Fibroblast of skin of left biceps (primary cell): ENCODE measurements at regions not wholly inside any gene's neighbourhood (a gene's known extent, or its start where the extent isn't known, plus 50 kb on each side); places are given as distances from the start of the nearest gene placed in this dataset.

Experiments used
- DNase-seq, 2 experiments: peaks; one replicate each; pipeline ENCODE4 v3.0.0-alpha.2; 2013; ENCODE audit warnings: low read depth in 2 of 2

DNA sequence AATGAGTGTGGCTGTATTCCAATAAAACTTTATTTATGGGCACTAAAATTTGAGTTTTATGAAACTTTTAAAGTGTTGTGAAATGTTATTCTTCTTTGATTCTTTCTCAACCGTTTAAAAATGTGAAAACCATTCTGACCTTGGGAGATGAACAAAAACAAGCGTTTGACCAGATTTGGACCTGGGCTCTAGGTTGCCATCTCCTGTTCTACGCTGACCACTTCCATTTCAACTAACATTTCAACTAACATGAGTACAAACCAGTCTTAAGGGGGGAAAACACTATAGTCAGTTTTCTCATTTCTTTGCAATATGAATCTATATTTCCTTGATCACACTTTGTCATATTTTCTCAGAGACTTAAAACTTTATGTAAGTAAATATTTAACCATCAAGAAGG lies 118.4 kb upstream of the IRX5 start:
- no peak for DNase-seq

DNA sequence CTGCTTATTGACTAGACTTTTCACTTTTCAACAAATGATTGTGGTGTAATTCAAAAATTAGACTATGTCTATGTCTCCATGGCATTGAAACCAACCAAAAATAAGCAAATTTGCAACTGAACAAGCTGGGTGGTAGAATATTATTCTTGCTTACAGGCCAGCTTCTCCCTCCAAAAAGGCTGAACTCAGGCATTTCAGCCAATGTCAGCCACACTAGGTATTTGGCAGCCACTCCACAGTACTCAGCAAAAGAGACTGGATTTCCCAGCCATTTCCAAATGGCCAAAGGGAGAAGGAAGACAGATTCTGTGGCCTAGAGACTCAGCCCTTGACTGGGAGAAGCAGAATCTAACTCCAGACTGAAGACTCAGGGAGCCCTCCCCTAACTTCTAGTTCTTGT lies 121.8 kb upstream of the IRX5 start:
- DNase-seq: no peak

DNA sequence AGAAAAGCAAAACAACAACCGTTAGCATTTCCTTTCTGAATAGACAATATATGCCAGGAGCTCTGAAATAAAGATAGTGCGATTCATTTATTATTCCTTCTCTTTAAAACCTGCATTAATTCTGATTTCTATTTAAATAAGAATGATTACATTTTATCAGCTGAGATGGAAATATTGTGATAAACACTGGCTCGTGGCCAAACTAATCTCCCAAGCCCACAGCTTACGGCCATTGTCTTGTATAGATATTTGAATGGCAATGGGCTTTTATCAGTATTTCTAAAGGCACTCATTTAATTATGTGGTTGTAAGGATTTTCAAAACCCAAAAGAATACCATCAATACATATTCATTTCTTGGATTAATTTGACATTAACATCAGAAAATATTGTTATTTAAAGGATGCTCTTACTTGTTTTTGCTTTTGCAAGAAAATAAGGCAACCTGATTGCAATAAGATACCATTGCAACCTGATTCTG lies 123.7 kb upstream of the IRX5 start:
- no peak for DNase-seq

DNA sequence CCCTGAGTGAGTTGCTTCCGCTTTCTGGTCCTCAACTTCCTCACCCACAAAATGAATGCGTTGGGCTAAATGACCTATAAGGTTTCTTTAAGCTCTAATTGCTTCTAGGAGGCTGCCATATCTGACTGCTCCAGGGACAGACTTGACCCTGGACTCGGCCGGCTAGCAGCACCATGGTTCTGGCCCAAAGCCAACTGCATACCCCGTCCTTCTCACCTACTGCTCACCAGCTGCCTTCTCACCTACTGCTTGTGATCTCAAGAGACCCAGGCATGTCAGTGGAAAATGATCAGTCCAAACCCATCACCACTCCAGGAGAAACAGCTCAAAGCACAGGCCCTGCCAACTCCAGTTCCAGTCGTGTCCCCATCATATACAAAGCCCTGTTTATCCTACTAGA lies 124.3 kb upstream of the IRX5 start:
- DNase-seq: no peak

DNA sequence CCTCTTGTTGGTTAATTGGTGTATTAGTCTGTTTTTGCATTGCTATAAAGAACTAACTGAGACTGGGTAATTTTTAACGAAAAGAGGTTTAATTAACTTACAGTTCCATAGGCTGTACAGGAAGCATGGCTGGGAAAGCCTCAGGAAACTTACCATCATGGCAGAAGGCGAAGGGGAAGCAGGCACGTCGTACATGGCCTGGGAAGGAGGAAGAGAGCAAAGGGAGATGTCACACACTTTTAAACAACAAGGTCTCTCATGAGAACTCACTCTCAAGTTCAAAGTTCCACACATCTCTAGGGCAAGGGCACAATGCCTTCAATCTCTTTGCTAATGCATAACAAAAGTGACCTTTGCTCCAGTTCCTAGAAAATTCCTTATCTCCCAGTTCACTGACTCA lies 125.0 kb upstream of the IRX5 start:
- no peak for DNase-seq

DNA sequence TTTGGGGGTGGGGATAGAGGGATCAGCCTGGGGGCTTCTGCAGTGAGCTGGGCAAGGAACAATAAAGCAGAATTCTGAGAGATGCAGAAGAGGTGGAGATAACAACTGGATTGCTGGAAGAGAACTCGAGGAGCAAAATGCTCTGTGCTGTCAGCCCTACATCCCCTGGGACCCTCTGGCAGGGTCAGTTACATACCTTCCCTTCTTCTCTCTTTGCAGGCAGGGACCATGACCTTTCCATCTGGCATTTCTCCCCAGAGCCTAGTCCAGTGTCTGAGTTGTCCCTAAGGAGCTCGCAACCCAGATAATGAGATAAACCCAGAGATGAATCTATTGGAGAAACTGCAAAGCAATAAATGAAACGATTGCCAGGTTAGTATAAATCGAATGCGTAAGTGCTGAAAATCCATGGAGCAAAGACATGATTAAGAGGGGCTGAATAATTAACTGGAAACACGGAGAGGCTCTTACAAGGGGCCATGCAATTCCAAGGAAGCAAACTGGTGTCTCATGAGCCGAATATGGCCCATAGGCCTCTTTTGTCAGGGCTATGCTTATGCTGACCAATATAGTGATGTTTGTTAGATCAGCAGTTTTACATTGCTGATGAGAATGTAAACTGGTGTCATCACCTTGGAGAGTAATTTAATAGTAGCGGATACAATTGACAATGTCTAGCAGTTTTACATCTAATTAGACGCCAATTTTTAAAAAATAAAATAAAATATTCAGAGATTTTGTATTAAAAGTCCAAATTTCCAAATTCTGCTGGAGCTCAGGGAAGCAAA lies 129.4 kb upstream of the IRX5 start:
- no peak for DNase-seq

DNA sequence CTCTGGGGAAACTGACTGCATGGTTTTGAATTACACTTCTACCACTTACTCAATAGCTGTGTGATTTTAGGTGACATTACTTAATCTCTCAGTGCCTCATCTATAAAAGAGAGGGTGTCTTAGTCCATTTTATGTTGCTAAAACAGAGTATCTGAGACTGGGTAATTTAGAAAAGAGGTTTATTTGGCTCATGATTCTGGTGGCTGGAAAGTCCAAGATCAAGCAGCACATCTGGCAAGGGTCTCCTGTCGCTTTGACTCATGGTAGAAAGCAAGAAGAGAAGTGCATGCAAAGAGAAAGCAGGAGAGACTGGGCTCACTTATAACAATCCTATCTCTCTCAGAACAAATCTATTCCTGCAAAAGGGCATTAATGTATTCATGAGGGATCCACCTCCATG lies 132.4 kb upstream of the IRX5 start:
- no peak for DNase-seq

DNA sequence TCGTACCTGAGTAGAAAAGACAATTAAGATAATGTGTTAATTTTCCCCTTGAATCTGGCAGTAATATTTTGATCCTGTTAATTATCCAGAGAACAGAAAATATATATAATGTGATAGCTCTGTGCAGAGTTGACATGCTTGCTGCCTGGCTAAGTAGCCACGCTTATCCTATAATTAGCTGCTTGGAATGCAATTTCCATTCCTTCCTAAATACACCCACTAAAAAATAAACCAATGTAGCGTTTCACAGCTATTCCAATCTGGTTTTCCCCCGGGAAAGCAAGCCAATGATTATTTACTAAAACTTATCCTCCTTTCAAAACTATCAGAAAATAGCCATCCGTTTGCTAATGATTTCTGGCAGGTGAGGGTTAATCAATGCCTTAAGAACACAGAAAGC lies 134.5 kb upstream of the IRX5 start:
- DNase-seq: no peak

DNA sequence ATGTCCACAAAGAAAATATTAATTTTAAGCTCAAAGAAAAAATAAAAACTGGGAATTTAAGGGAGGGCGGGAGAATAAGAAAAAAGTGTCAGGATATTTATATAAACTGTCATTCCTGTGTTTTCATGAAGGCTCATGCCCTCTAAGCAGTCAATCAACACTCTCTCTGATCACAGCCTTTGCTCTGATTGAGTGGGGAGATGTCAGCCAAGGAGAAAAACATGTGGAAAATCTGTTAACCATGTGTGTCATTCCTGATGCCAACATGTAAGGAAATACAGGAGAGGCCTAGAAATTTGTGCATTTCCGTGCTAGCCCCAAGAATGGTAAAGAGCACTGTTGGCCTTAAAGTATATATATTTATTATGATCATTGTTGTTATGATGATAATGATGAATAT lies 137.9 kb upstream of the IRX5 start:
- DNase-seq: no peak

DNA sequence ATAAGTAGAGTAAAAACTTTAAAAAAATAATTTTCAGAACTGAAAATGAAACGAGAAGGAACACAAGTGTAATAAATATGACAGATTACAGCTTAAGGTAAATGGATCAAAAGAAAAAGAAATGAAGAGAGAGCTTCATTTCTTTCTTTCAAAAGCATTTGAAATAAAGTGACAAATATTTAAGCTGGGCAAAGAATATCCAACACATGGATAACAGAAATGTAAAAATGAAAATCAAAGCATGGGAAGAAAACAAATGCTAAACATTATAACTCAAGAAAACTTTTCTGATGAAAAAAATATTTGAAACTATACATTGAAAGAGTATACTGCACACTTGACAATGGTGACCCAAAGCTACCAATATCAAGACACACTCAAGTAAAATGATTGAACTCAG lies 143.6 kb upstream of the IRX5 start:
- DNase-seq: no peak

DNA sequence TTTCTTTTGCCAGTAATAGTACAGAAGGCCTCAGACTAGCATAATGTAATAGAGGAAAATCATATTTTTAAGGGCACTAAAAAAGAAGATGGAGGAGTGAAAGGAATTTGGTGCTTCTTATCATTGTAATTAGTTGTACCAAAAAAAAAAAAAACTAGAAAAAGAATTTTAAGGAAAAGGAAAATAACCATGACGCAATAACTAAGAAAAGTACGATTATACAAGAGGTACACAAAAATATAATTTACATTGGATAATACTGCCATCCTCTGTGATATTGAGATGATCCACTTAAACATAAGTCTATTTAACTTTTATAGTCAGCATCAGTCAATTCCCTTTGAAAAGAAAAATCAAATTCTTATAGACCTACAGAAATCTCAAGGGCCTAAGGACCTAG lies 146.7 kb upstream of the IRX5 start:
- no peak for DNase-seq

DNA sequence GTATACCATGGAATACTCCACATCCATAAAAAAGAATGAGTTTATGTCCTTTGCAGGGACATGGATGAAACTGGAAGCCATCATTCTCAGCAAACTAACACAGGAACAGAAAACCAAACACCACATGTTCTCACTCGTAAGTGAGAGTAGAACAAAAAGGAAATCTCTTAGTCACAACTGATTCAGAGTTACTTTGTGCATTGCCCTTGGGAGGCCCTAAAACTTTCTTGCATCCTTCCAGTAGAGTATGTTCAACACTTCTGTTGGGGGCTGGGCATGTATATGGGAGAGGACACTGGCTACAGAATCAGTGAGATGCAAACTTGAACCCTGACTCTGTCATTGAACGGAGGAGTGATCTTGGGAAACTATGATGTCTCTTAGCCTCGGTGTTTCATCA lies 147.4 kb upstream of the IRX5 start:
- no peak for DNase-seq

DNA sequence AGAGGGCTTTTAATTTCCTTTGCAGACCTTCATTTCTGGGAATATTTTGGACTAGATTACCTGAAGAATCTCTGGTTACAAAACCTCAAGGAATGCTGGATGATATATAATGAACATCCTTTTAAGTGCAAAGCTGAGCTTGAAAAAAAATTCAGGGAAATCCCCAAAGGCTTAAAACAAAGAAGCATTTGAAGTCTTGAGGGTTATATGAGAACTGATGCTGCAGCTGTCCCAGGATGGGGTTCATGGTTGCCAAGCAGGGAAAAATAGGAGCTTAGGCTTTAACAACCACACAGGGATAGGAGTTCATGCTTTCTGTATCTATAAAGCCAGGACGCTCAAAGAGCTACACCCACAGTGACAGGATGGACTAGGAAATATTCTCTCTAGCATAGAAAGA lies 150.4 kb upstream of the IRX5 start:
- no peak for DNase-seq

DNA sequence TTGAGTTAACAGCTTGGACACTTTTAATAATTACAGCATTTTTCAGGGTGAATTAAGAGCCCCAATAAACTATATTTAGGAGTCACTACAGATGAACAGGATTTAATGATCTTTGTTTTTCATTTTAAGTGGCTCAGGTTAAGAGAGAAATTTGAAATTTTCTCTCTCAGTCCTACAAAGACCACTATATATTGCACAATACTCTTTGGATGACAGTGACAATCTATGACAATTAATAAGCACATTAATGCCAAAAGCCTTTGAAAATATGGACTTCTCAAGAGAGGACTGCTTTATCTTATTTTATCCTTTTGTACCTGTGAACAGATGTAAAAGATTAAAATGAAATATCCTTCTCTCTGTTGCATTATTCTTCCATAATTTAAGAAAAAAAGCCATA lies 151.1 kb upstream of the IRX5 start:
- DNase-seq: no peak

DNA sequence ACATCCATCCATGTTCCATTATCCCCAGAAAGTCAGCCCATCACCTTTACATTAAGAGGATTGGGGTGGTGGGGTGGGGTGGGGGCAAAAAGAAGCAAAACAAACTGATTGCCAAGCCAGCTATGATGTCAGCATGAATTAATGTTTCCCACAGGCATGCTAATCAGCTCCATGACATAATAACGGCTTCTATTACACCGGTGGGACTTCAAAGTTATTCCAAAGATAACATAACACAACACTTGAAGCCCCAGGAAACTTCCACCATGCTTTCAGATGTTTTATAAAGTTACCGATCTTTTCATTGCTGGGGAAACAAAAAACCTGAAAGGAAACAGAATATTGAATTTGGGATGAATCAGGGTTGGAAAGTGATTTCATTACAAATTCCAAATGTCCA lies 155.9 kb upstream of the IRX5 start:
- DNase-seq: no peak

DNA sequence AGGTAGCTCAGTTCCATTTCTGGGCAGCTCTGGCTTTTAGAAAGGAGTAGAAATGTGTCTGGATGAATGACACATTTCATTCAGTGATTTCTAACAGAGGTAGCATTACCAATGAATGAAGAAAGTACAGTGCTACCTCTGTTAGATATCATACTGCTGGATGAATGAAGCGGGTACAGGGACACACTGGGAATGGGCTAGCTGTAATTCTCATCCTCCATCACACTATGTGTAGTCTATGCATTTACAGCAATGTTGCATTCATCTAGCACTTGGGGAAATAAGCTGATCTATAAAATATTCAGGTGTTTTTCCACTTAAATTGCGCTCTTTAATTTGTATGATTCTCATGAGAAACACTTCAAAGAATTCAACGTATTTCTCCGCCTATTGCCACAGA lies 158.3 kb upstream of the IRX5 start:
- DNase-seq: no peak

DNA sequence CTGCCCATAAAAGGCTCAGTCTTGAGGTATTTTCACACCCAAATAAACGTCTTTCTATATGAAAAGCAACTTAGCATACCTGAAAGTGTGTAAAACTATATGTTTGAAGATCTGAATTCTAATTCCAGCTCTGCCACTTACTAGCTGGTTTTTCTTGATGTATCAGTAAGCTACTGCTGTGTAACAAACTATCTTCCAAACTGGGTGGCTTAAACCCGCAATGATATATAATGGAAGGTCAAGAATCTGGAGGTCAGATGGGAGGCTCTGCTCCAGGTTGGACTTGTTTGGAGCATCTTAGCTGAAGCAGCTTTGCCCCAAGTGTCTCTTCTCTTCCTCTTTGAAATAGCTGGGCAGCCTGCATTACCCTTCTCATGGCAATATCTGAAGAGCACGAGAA lies 164.3 kb upstream of the IRX5 start:
- DNase-seq: no peak

DNA sequence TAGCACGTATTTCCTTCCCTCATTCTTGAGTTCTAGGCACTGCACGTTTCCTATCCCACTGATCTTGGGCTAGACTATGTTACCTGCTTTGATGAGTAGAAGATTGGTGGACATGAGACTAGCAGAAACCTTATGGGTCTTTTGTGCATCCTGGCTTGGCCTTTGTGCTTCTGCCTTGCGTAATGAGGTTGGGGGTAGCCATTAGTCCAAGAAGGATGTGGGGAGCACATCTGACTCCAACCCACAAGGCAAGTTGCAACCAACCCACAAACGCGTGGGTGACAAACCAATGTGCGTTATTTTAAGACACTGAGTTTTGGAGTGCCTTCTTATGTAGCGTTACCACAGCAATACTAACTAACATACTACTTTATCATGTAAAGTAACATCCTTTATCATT lies 180.4 kb upstream of the IRX5 start:
- DNase-seq: no peak

DNA sequence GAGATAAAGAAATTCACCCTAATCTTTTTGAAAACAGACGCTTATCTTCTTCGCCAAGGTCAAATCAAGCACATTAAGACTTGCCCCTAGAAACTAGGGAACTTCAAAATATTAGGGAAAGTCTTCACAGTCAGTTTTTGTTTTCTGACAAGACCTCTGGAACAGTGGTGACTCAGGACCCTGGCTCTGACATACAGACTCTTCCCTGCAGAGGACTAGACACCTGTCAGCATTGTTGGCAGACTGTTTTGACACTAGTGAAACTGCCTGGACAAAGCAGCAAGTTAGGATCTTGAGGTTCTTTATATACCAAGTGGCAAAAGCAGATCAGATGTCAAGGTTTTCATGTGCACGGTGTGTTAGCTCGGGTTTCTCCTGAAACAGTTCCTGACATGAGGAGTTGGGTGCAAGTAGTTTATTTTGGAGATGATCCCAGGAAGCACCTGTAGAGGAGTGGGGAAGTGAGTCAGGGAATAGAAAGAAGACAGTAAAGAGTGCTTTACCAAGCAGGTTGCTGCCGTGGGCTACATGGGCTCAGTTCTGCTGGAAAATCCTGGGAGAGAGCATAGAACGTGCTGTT lies 182.0 kb upstream of the IRX5 start:
- DNase-seq: no peak

DNA sequence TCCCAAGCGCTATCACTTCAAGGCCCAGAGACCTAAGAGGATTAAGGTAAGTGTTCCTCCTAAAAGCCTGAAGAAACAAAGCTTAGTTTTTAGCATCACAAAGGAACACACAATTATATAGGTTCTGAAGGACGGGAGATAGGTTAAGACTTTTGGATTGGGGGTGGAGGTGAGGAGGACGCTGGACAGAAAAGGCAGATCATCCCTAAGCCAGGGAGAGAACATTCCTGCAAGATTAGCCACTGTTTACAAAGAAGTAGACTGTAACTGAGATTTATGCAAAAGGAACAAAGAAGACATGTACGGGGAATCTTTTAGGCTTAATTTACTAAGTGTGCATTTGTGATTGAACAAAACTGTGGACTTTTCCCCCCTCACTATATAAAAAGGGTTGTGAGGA lies 184.1 kb upstream of the IRX5 start:
- DNase-seq: no peak

DNA sequence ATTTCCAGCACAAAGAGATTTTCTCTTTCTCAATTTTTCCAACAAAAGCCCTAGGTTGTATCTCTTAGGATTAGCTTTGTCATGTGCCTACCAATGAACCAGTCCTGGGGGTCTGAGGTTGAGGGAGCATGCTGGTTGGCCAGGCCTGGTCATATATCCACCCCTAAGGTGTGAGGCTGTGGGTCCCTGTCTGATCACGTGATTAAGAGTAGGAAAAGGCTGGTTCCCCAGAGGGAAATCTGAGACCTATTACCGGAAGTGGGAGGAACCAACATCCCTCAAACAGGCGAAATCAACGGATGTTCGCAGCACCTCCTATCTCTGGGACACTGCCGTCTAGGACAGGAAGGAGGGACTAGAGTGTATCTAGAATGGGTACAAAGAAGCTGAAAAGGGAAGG lies 185.7 kb upstream of the IRX5 start:
- no peak for DNase-seq

DNA sequence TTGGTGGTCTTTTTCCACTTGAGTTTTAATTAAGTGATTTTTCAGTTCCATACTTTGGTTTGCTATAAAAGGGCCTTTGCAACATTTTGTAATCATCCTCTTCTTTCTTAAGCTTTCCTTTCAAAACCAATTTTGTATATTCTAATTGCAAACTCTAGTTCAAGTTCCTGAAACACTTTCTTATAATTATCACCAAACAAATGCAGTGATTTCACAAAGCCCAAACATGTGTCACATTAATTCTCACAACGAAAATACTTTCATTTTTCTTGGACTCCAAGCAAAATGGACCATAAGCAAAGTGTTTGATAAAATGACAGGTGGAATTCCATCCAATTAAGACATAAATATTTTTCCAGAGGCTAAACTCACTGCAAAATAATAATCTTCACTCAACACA lies 188.2 kb upstream of the IRX5 start:
- DNase-seq: no peak

DNA sequence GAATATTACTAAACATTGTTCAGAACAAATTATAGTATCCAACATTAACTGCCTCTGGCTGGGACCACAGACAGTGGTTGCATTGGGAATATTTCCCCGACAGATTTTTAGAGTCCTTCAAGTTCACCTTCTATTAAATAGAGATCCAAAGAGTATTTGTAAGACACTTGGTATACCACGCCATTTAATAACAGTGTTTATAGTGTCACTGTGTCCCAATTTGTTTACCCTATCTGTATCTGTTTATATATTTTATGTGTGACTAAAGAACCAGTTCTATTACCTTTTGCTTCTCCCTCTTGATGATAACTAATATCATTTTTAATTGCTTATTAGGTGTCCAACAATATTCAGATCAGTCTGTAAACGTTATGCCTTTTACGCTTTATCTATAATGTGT lies 191.3 kb upstream of the IRX5 start:
- no peak for DNase-seq

DNA sequence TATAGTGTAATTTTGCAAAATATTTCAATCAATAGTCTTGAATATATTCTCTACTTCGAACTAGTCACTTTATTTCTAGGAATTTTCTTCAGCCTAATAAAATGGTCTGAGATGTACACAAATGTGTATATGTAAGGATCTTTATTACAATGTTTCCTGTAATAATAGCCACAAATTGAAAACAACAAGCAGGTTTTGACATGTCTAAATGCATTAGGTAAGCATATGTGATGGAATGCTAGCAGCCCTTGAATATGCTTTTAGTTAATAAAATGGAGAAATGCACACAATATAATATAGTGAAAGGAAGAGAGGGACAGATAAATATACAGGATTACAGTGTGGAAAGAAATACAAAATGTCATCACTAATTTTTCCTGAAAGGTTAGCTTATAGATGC lies 196.5 kb upstream of the IRX5 start:
- DNase-seq: no peak
